Tibial nerve (tissue), 4 donors: ENCODE measurements at regions not wholly inside any gene's neighbourhood (a gene's known extent, or its start where the extent isn't known, plus 50 kb on each side); places are given as distances from the start of the nearest gene placed in this dataset.

Experiments used
- DNase-seq, 2 donors: peaks; one replicate each; pipeline ENCODE4 v3.0.0-alpha.2; 2019; ENCODE audit warnings: low spot score in 2 of 2
- H3K27ac ChIP-seq, 4 donors: fragments of 200-600 bp; sonication (generic) in 3 of 4; one replicate each; pipeline ENCODE4 v1.5.1; 2017 to 2019; ENCODE audit warnings: mild to moderate bottlenecking in 1 of 4
- H3K27me3 ChIP-seq, 2 donors: fragments of 200-600 bp; sonication (generic) in 1 of 2; one replicate each; pipeline versions ENCODE4 v1.5.1 to v1.6.0; 2017 to 2019
- H3K36me3 ChIP-seq, 3 donors: fragments of 200-600 bp; sonication (generic); one replicate each; pipeline ENCODE4 v1.5.1; 2018 to 2019
- H3K4me1 ChIP-seq, 4 donors: fragments of 200-600 bp; sonication (generic) in 3 of 4; one replicate each; pipeline ENCODE4 v1.5.1; 2017 to 2019
- H3K4me3 ChIP-seq, 4 donors: fragments of 200-600 bp; sonication (generic) in 3 of 4; one replicate each; pipeline ENCODE4 v1.5.1; 2017 to 2019; ENCODE audit warnings: mild to moderate bottlenecking in 1 of 4, moderate library complexity in 1 of 4
- H3K9me3 ChIP-seq, 4 donors: fragments of 200-600 bp; sonication (generic) in 3 of 4; one replicate each; pipeline ENCODE4 v1.5.1; 2017 to 2019
- CTCF ChIP-seq, 5 experiments: fragments of 200-600 bp in 3 of 5; fragments of 450-650 bp in 2 of 5; sonication (generic) in 3 of 5; IDR thresholded peaks; one replicate each; pipeline ENCODE4 v1.5.1; 2016 to 2019; ENCODE audit warnings: antibody characterized with exemption in 5 of 5, mild to moderate bottlenecking in 3 of 5, moderate library complexity in 2 of 5
- EP300 ChIP-seq, 2 donors: sonication (generic); formaldehyde crosslinking; IDR thresholded peaks; one replicate each; pipeline ENCODE4 v1.6.1; 2017; ENCODE audit warnings: antibody characterized with exemption in 2 of 2, mild to moderate bottlenecking in 1 of 2
- POLR2A ChIP-seq, 2 donors: fragments of 450-650 bp; IDR thresholded peaks; one replicate each; pipeline ENCODE4 v1.6.1; 2017; ENCODE audit warnings: antibody characterized with exemption in 2 of 2, mild to moderate bottlenecking in 2 of 2, moderate library complexity in 2 of 2
- WGBS, 2 donors: methylation state at CpG; one replicate each; pipeline ENCODE4 v1.1.5; 2018; 5-methylcytosine and 5-hydroxymethylcytosine counted together

DNA sequence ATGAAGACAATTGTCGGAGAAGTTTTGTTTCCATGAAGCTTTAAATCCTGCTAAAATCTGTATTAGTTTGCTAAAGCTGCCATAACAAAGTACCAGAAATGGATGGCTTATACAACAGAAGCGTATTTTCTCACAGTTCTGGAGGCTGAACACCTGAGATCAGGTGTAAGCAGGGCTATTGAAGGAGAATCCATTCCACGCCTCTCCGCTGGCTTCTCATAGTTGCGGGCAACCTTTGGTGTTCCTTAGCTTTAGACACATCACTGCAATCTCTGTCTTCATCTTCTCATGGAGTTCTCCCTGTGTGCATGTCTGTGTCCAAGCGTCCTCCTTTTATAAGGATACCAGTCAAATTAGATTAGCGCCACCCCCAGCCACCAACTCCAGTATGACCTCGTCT lies 159.9 kb upstream of the CDYL start:
- DNase-seq = no peak
- Histone ChIP-seq H3K36me3 (no peaks in the 10 kb centered on the region), H3K4me3 (no peak overlapping the region), H3K9me3 (no peaks in the 10 kb centered on the region), H3K27ac (no peak overlapping the region), H3K4me1 (no peaks in the 10 kb centered on the region), H3K27me3 (no peaks in the 10 kb centered on the region)
- TF ChIP-seq CTCF (IDR thresholded peaks at IDR 0.05) (no peak), POLR2A (IDR thresholded peaks at IDR 0.05) (no peak), EP300 (IDR thresholded peaks at IDR 0.05) (no peak)
- 88 to 91% methylated on average over 8 of the region's 8 CpGs for WGBS, 2 donors

- no peaks in the 10 kb centered on the region for H3K36me3 ChIP-seq
- TF ChIP-seq POLR2A (IDR thresholded peaks at IDR 0.05) (no peak), CTCF (IDR thresholded peaks at IDR 0.05) (no peak), EP300 (IDR thresholded peaks at IDR 0.05) (peak in 1 of 2 donors; percentile 48)
- H3K4me1 ChIP-seq = peaks cover 0 to 4% (median under 1%) of the 10 kb centered on the region in 4 donors
- no peaks in the 10 kb centered on the region for H3K9me3 ChIP-seq
- WGBS, 2 donors = 53 to 65% methylated on average over 3 of the region's 3 CpGs
- H3K4me3 ChIP-seq = no peak overlapping the region
- DNase-seq = peak in 1 of 2 donors; percentile 35
- no peaks in the 10 kb centered on the region for H3K27me3 ChIP-seq
- H3K27ac ChIP-seq = no peak overlapping the region
Measured at GRCh38 chr6:4615891-4616290, 160.3 kb upstream of the CDYL start.

DNA sequence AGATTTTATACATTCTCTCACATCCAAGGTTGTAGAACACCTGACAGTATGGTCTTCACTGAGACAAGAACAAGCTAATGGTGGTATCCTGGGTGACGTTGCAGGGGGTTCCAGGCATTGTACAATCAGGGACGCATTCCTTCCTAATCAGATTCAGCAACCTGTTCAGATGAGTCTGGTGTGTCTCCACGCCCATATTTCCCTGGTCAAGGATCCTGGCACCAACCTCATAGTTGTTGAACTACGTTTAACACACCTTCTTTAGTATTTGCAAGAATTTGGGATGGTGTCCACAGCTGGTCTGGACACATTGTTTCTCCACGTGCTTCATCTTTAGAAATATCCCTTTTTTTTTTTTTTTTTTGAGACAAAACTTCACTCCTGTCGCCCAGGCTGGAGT lies 161.0 kb upstream of the CDYL start:
- Histone ChIP-seq H3K36me3 (no peaks in the 10 kb centered on the region), H3K27me3 (no peaks in the 10 kb centered on the region), H3K9me3 (no peaks in the 10 kb centered on the region), H3K27ac (no peak overlapping the region), H3K4me1 (peaks cover 0 to 11% (median 2%) of the 10 kb centered on the region in 4 donors), H3K4me3 (no peak overlapping the region)
- TF ChIP-seq POLR2A (IDR thresholded peaks at IDR 0.05) (no peak), CTCF (IDR thresholded peaks at IDR 0.05) (no peak), EP300 (IDR thresholded peaks at IDR 0.05) (no peak)
- WGBS, 2 donors = 81 to 89% methylated on average over 6 of the region's 6 CpGs
- DNase-seq = no peak

DNA sequence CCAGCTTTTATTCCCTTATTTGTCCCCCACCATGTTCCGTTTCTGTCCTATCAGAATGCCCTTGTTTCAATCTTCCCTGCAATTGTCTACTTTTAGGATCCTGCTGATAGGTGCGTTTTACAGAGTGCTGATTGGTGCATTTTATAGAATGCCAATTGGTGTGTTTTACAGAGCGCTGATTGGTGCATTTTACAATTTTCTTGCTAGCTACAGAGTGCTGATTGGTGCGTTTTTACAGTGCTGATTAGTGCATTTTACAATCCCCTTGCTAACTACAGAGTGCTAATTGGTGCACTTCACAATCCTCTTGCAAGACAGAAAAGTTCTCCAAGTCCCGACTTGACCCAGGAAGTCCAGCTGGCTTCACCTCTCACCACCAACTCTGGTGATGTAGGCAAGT lies 161.6 kb upstream of the CDYL start:
- DNase-seq = no peak
- Histone ChIP-seq H3K9me3 (no peaks in the 10 kb centered on the region), H3K4me3 (no peak overlapping the region), H3K27me3 (no peaks in the 10 kb centered on the region), H3K4me1 (peaks cover 0 to 16% (median 2%) of the 10 kb centered on the region in 4 donors), H3K36me3 (no peaks in the 10 kb centered on the region), H3K27ac (no peak overlapping the region)
- 89 to 97% methylated on average over 5 of the region's 5 CpGs for WGBS, 2 donors
- TF ChIP-seq EP300 (IDR thresholded peaks at IDR 0.05) (no peak), CTCF (IDR thresholded peaks at IDR 0.05) (no peak), POLR2A (IDR thresholded peaks at IDR 0.05) (no peak)

- Histone ChIP-seq H3K27me3 (no peaks in the 10 kb centered on the region), H3K36me3 (no peaks in the 10 kb centered on the region), H3K9me3 (no peaks in the 10 kb centered on the region), H3K27ac (no peak overlapping the region), H3K4me1 (peaks cover 0 to 16% (median 3%) of the 10 kb centered on the region in 4 donors), H3K4me3 (no peak overlapping the region)
- DNase-seq = no peak
- 90 to 94% methylated on average over 5 of the region's 5 CpGs for WGBS, 2 donors
- TF ChIP-seq CTCF (IDR thresholded peaks at IDR 0.05) = no peak
- no peak for TF ChIP-seq POLR2A (IDR thresholded peaks at IDR 0.05)
- no peak for TF ChIP-seq EP300 (IDR thresholded peaks at IDR 0.05)
Measured at GRCh38 chr6:4613795-4614194, 162.4 kb upstream of the CDYL start.
